SU-DHL-6 (cell line): ENCODE measurements at regions not wholly inside any gene's neighbourhood (a gene's known extent, or its start where the extent isn't known, plus 50 kb on each side); places are given as distances from the start of the nearest gene placed in this dataset.

Experiments
- CTCF ChIP-seq: fragments of 200-600 bp; sonication (generic); IDR thresholded peaks from one replicate; pipeline ENCODE4 v1.5.1; 2017; ENCODE audit warnings: antibody characterized with exemption, mild to moderate bottlenecking, low read length, moderate library complexity; ENCODE audit not compliant: insufficient read depth, poor library complexity, severe bottlenecking
- EZH2phosphoT487 ChIP-seq: fragments of 200-600 bp; sonication (generic), shearing (Covaris generic); conservative IDR thresholded peaks from 2 replicates; pipeline ENCODE4 v1.6.1; 2018; ENCODE audit warnings: mild to moderate bottlenecking, antibody characterized with exemption, low read length, moderate library complexity, mixed read lengths

- no peak for TF ChIP-seq CTCF
- TF ChIP-seq EZH2phosphoT487 = no peak
Measured at GRCh38 chr9:106069241-106069640, 374.9 kb downstream of the TMEM38B start.
